CD4-positive, alpha-beta T cell treated with Interleukin-6 at 100 ng/mL for 8 hours (primary cell): ENCODE measurements at regions not wholly inside any gene's neighbourhood (a gene's known extent, or its start where the extent isn't known, plus 50 kb on each side); places are given as distances from the start of the nearest gene placed in this dataset.
A peak's percentile ranks its signal among the peaks of the same experiment; 100 is the strongest.
"Not testable (repeated sequence)": the region's sequence is repeated elsewhere in the genome, so short reads cannot be mapped to it uniquely, and the experiment has no call there.

Experiments used
- DNase-seq: peaks from one replicate; pipeline ENCODE4 v3.0.0-alpha.2; 2020; ENCODE audit warnings: mixed read lengths, low spot score

- DNase-seq, result no peak
Observed at GRCh38 chr13:46498650-46499049, 54.3 kb upstream of the LRCH1 start.

- DNase-seq, result no peak
Observed at GRCh38 chr13:46496086-46496485, 56.9 kb upstream of the LRCH1 start.

GRCh38 chr13:46495651-46496050 lies 57.3 kb upstream of the LRCH1 start:
- DNase-seq, result no peak

GRCh38 chr13:46495066-46495465 lies 57.9 kb upstream of the LRCH1 start:
- DNase-seq, result no peak

GRCh38 chr13:46492946-46493345 lies 60.0 kb upstream of the LRCH1 start:
- DNase-seq, result peak; percentile 4

GRCh38 chr13:46491641-46492040 lies 61.3 kb upstream of the LRCH1 start:
- no peak for DNase-seq

- not testable (repeated sequence) for DNase-seq
Observed at GRCh38 chr13:46490713-46491112, 62.3 kb upstream of the LRCH1 start.

- DNase-seq, result no peak
Observed at GRCh38 chr13:46490129-46490528, 62.8 kb upstream of the LRCH1 start.

- no peak for DNase-seq
Observed at GRCh38 chr13:46489586-46490023, 63.4 kb upstream of the LRCH1 start.

- no peak for DNase-seq
Observed at GRCh38 chr13:46487748-46488147, 65.2 kb upstream of the LRCH1 start.

GRCh38 chr13:46486270-46486669 lies 66.7 kb upstream of the LRCH1 start:
- no peak for DNase-seq

GRCh38 chr13:46484561-46484960 lies 68.4 kb upstream of the LRCH1 start:
- DNase-seq, result no peak

GRCh38 chr13:46481166-46481565 lies 71.8 kb upstream of the LRCH1 start:
- DNase-seq, result no peak

- DNase-seq, result no peak
Observed at GRCh38 chr13:46480131-46480530, 72.8 kb upstream of the LRCH1 start.

- no peak for DNase-seq
Observed at GRCh38 chr13:46479691-46480090, 73.3 kb upstream of the LRCH1 start.

GRCh38 chr13:46479283-46479682 lies 73.7 kb upstream of the LRCH1 start:
- DNase-seq, result no peak

- DNase-seq, result no peak
Observed at GRCh38 chr13:46478651-46479050, 74.3 kb upstream of the LRCH1 start.

- DNase-seq, result no peak
Observed at GRCh38 chr13:46476174-46476573, 76.8 kb upstream of the LRCH1 start.

- DNase-seq, result no peak
Observed at GRCh38 chr13:46475541-46475991, 77.4 kb upstream of the LRCH1 start.

GRCh38 chr13:46473806-46474205 lies 79.2 kb upstream of the LRCH1 start:
- DNase-seq, result no peak

- no peak for DNase-seq
Observed at GRCh38 chr13:46472384-46472783, 80.6 kb upstream of the LRCH1 start.

GRCh38 chr13:46469699-46470098 lies 82.6 kb upstream of the RUBCNL start:
- not testable (repeated sequence) for DNase-seq

- no peak for DNase-seq
Observed at GRCh38 chr13:46468570-46469463, 81.8 kb upstream of the RUBCNL start.

GRCh38 chr13:46467694-46468093 lies 80.6 kb upstream of the RUBCNL start:
- not testable (repeated sequence) for DNase-seq
